GM23338 (cell line): ENCODE measurements at regions not wholly inside any gene's neighbourhood (a gene's known extent, or its start where the extent isn't known, plus 50 kb on each side); places are given as distances from the start of the nearest gene placed in this dataset.

ENCODE experiments used
- ATAC-seq: fragments of 200-7000 bp; cut with Tn5 transposase; 3 replicates; pipeline ENCODE4 v1.9.1; 2020
- DNase-seq: peaks from one replicate; pipeline ENCODE4 v3.0.0-alpha.2; 2015; ENCODE audit warnings: low spot score
- H2AFZ ChIP-seq: fragments of 200-600 bp; sonication (generic); 2 replicates; pipeline ENCODE4 v1.8.0; 2016; ENCODE audit warnings: antibody characterized with exemption, mild to moderate bottlenecking, moderate library complexity
- H3F3A ChIP-seq: fragments of 200-600 bp; sonication (generic); replicated peaks from 2 replicates; pipeline ENCODE4 v1.8.0; 2017; ENCODE audit warnings: antibody characterized with exemption, mixed run types, low read depth
- H3K27ac ChIP-seq: fragments of 200-600 bp; sonication (generic); 2 replicates; pipeline ENCODE4 v1.6.1; 2016; ENCODE audit warnings: low read depth
- H3K27me3 ChIP-seq: fragments of 200-600 bp; sonication (generic); 2 replicates; pipeline ENCODE4 v1.8.0; 2016; ENCODE audit warnings: mild to moderate bottlenecking, mixed run types, moderate library complexity; ENCODE audit not compliant: insufficient read depth
- H3K36me3 ChIP-seq: fragments of 200-600 bp; sonication (generic); 2 replicates; pipeline ENCODE4 v1.8.0; 2016; ENCODE audit warnings: mild to moderate bottlenecking; ENCODE audit not compliant: insufficient read depth
- H3K4me1 ChIP-seq: fragments of 200-600 bp; sonication (generic); 2 replicates; pipeline ENCODE4 v1.8.0; 2016; ENCODE audit warnings: mild to moderate bottlenecking, moderate library complexity; ENCODE audit not compliant: insufficient read depth
- H3K4me2 ChIP-seq: fragments of 200-600 bp; sonication (generic); 2 replicates; pipeline ENCODE4 v1.7.1; 2017; ENCODE audit warnings: mixed run types
- H3K4me3 ChIP-seq: fragments of 200-600 bp; sonication (generic); 2 replicates; pipeline ENCODE4 v1.6.1; 2016; ENCODE audit warnings: mixed run types
- H3K79me2 ChIP-seq: fragments of 200-600 bp; sonication (generic); replicated peaks from 2 replicates; pipeline ENCODE4 v1.8.0; 2017; ENCODE audit warnings: mild to moderate bottlenecking; ENCODE audit not compliant: insufficient read depth
- H3K9me2 ChIP-seq: fragments of 200-600 bp; sonication (generic); 2 replicates; pipeline ENCODE4 v1.8.0; 2017; ENCODE audit not compliant: insufficient read depth
- H4K20me1 ChIP-seq: fragments of 200-600 bp; sonication (generic); replicated peaks from 2 replicates; pipeline ENCODE4 v1.8.0; 2017; ENCODE audit warnings: mild to moderate bottlenecking; ENCODE audit not compliant: insufficient read depth
- H3K27ac Mint-ChIP-seq: 2 replicates; pipeline ENCODE4 v1.8.0; 2020; ENCODE audit warnings: inconsistent platforms, mild to moderate bottlenecking, moderate library complexity, mixed read lengths
- H3K27me3 Mint-ChIP-seq: 3 replicates; pipeline ENCODE4 v1.8.0; 2022; ENCODE audit warnings: low read depth, mild to moderate bottlenecking, moderate library complexity, mixed read lengths, inconsistent platforms; ENCODE audit not compliant: insufficient read depth, poor library complexity
- H3K36me3 Mint-ChIP-seq: 3 replicates; pipeline ENCODE4 v1.8.0; 2021; ENCODE audit warnings: low read depth, mild to moderate bottlenecking, inconsistent platforms, moderate library complexity, mixed read lengths
- H3K4me1 Mint-ChIP-seq: 3 replicates; pipeline ENCODE4 v1.8.0; 2020; ENCODE audit warnings: mild to moderate bottlenecking, inconsistent platforms, mixed read lengths
- H3K4me3 Mint-ChIP-seq: 3 replicates; pipeline ENCODE4 v1.8.0; 2021; ENCODE audit warnings: moderate library complexity, mild to moderate bottlenecking, inconsistent platforms, mixed read lengths
- H3K9me3 Mint-ChIP-seq: 3 replicates; pipeline ENCODE4 v1.8.0; 2020; ENCODE audit warnings: moderate library complexity, mild to moderate bottlenecking, inconsistent platforms, mixed read lengths
- CREB1 ChIP-seq: fragments of 250-450 bp; sonication (Bioruptor Pico); IDR thresholded peaks from 2 replicates; pipeline ENCODE4 v1.5.0; 2020; ENCODE audit warnings: low read depth, mild to moderate bottlenecking, moderate library complexity
- CTCF ChIP-seq, 2 experiments: fragments of 200-600 bp in 1 of 2; sonication (generic) in 1 of 2; conservative IDR thresholded peaks; 2 replicates each; pipeline versions ENCODE4 v1.5.1 to v1.6.1; 2016 to 2017; ENCODE audit warnings: antibody characterized with exemption in 2 of 2, low read depth in 2 of 2, mild to moderate bottlenecking in 2 of 2, moderate library complexity in 1 of 2
- ETS1 ChIP-seq: IDR thresholded peaks from 2 replicates; pipeline ENCODE4 v1.6.1; 2016; ENCODE audit warnings: antibody characterized with exemption
- EZH2 ChIP-seq: fragments of 200-600 bp; sonication (generic); IDR thresholded peaks from one replicate; pipeline ENCODE4 v1.8.0; 2017; ENCODE audit warnings: antibody characterized with exemption, mild to moderate bottlenecking, low read depth; ENCODE audit not compliant: unreplicated experiment
- ZNF331 ChIP-seq: fragments of 250-450 bp; sonication (Bioruptor Pico); IDR thresholded peaks from 2 replicates; pipeline ENCODE4 v1.5.0; 2020; ENCODE audit warnings: low read depth, mild to moderate bottlenecking, moderate library complexity
- TF ChIP-seq, protein P1 (sequence below): fragments of 250-450 bp; sonication (Bioruptor Pico); IDR thresholded peaks from 2 replicates; pipeline ENCODE4 v1.5.0; 2020; ENCODE audit warnings: mild to moderate bottlenecking, moderate library complexity

DNA sequence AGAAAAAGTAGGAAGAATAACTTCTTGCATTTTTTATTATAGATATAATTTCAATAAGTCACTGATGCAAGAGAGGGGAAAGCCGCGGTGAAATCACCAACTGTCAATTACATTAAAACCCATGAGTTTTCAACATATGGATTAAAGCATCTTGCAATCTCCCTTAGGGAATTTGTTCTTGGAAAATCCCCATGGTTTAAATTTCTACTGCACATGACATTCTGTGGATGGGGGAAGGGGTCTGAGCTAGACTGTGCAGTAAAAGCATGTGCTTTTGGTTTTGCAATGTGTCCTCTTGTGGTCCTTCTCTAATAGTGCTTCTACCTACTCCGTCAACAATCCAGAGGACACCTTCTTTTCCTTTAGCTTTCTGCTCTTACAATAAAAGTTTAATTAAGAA, 894.0 kb downstream of the DCDC2C start (continued):
- TF ChIP-seq CTCF (conservative IDR thresholded peaks at IDR 0.05; ENCODE audit: low read depth in 2 of 2) = no peak

DNA sequence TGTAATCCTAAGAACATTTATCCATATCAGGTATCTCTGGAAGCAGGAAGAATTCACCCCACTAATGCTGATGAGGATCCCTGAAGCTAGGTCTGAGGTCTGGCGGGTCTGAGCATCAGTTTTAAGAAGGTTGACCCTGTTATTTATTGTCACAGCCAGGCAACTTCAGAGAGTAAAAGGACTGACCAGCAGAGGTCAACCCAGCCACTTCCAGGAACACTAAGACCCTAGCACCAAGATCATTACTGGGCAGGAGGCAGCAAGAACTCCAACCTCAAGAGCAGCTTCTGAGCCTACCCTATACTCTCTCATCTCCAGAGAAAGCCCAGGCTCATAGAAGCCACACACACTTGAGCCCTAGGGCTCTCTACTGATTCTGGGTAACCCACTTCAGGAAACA, 901.4 kb downstream of the DCDC2C start:
- no peaks in the 10 kb centered on the region for H3K36me3 Mint-ChIP-seq
- Histone ChIP-seq H3K79me2 (no peaks in the 10 kb centered on the region), H3K4me2 (no peak overlapping the region), H3K4me3 (no peak overlapping the region), H3K9me2 (no peaks in the 10 kb centered on the region), H3K36me3 (no peaks in the 10 kb centered on the region), H3K27me3 (no peaks in the 10 kb centered on the region), H2AFZ (no peak overlapping the region), H4K20me1 (no peaks in the 10 kb centered on the region), H3K27ac (no peak overlapping the region), H3F3A (no peaks in the 10 kb centered on the region), H3K4me1 (no peaks in the 10 kb centered on the region)
- no peak overlapping the region for H3K27ac Mint-ChIP-seq
- H3K4me1 Mint-ChIP-seq = no peaks in the 10 kb centered on the region
- TF ChIP-seq CREB1 (CRISPR knock-in tag) (no peak), CTCF (conservative IDR thresholded peaks at IDR 0.05; ENCODE audit: low read depth in 2 of 2) (peak in 1 of 2 experiments; percentile 34; a peak in 2 of 4 replicates)
- ATAC-seq (no peak), DNase-seq (peak; percentile 2)
- H3K27me3 Mint-ChIP-seq = peaks cover 4% of the 10 kb centered on the region
- H3K9me3 Mint-ChIP-seq = peaks cover 47% of the 10 kb centered on the region
- no peak overlapping the region for H3K4me3 Mint-ChIP-seq

- Histone ChIP-seq H3F3A (no peaks in the 10 kb centered on the region), H2AFZ (no peak overlapping the region), H3K27me3 (no peaks in the 10 kb centered on the region), H3K4me2 (no peak overlapping the region), H3K4me3 (no peak overlapping the region), H3K4me1 (no peaks in the 10 kb centered on the region), H3K36me3 (no peaks in the 10 kb centered on the region), H3K27ac (no peak overlapping the region), H3K79me2 (no peaks in the 10 kb centered on the region), H4K20me1 (no peaks in the 10 kb centered on the region), H3K9me2 (no peaks in the 10 kb centered on the region)
- TF ChIP-seq EZH2 (no peak), ZNF331 (CRISPR knock-in tag) (no peak), CREB1 (CRISPR knock-in tag) (no peak), ETS1 (no peak)
- TF ChIP-seq, protein P1, sequence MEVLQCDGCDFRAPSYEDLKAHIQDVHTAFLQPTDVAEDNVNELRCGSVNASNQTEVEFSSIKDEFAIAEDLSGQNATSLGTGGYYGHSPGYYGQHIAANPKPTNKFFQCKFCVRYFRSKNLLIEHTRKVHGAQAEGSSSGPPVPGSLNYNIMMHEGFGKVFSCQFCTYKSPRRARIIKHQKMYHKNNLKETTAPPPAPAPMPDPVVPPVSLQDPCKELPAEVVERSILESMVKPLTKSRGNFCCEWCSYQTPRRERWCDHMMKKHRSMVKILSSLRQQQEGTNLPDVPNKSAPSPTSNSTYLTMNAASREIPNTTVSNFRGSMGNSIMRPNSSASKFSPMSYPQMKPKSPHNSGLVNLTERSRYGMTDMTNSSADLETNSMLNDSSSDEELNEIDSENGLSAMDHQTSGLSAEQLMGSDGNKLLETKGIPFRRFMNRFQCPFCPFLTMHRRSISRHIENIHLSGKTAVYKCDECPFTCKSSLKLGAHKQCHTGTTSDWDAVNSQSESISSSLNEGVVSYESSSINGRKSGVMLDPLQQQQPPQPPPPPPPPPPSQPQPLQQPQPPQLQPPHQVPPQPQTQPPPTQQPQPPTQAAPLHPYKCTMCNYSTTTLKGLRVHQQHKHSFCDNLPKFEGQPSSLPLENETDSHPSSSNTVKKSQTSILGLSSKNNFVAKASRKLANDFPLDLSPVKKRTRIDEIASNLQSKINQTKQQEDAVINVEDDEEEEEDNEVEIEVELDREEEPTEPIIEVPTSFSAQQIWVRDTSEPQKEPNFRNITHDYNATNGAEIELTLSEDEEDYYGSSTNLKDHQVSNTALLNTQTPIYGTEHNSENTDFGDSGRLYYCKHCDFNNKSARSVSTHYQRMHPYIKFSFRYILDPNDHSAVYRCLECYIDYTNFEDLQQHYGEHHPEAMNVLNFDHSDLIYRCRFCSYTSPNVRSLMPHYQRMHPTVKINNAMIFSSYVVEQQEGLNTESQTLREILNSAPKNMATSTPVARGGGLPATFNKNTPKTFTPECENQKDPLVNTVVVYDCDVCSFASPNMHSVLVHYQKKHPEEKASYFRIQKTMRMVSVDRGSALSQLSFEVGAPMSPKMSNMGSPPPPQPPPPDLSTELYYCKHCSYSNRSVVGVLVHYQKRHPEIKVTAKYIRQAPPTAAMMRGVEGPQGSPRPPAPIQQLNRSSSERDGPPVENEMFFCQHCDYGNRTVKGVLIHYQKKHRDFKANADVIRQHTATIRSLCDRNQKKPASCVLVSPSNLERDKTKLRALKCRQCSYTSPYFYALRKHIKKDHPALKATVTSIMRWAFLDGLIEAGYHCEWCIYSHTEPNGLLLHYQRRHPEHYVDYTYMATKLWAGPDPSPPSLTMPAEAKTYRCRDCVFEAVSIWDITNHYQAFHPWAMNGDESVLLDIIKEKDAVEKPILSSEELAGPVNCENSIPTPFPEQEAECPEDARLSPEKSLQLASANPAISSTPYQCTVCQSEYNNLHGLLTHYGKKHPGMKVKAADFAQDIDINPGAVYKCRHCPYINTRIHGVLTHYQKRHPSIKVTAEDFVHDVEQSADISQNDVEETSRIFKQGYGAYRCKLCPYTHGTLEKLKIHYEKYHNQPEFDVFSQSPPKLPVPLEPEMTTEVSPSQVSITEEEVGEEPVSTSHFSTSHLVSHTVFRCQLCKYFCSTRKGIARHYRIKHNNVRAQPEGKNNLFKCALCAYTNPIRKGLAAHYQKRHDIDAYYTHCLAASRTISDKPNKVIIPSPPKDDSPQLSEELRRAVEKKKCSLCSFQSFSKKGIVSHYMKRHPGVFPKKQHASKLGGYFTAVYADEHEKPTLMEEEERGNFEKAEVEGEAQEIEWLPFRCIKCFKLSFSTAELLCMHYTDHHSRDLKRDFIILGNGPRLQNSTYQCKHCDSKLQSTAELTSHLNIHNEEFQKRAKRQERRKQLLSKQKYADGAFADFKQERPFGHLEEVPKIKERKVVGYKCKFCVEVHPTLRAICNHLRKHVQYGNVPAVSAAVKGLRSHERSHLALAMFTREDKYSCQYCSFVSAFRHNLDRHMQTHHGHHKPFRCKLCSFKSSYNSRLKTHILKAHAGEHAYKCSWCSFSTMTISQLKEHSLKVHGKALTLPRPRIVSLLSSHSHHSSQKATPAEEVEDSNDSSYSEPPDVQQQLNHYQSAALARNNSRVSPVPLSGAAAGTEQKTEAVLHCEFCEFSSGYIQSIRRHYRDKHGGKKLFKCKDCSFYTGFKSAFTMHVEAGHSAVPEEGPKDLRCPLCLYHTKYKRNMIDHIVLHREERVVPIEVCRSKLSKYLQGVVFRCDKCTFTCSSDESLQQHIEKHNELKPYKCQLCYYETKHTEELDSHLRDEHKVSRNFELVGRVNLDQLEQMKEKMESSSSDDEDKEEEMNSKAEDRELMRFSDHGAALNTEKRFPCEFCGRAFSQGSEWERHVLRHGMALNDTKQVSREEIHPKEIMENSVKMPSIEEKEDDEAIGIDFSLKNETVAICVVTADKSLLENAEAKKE = no peak
- no peak for ATAC-seq
- H3K4me1 Mint-ChIP-seq = no peaks in the 10 kb centered on the region
- peaks cover 11% of the 10 kb centered on the region for H3K36me3 Mint-ChIP-seq
- H3K27ac Mint-ChIP-seq = no peak overlapping the region
- no peak overlapping the region for H3K4me3 Mint-ChIP-seq
- no peak for DNase-seq
- peaks cover 87% of the 10 kb centered on the region for H3K9me3 Mint-ChIP-seq
- peaks cover 4% of the 10 kb centered on the region for H3K27me3 Mint-ChIP-seq
Measured at GRCh38 chr2:4618141-4618540, 914.8 kb downstream of the DCDC2C start.
